ENCODE measurements at regions not wholly inside any gene's neighbourhood (a gene's known extent, or its start where the extent isn't known, plus 50 kb on each side); places are given as distances from the start of the nearest gene placed in this dataset.

GRCh38 chr20:47950124-47950912 is 165.0 kb upstream of the SULF2 start:
- TF ChIP-seq CTCF (IDR thresholded peaks at IDR 0.05; ENCODE audit: low read depth, low read length) (no peak), EZH2phosphoT487 (IDR thresholded peaks at IDR 0.05; ENCODE audit: low read depth) (no peak)
